NB4 (cell line): ENCODE measurements at regions not wholly inside any gene's neighbourhood (a gene's known extent, or its start where the extent isn't known, plus 50 kb on each side); places are given as distances from the start of the nearest gene placed in this dataset.

Source experiments
- DNase-seq: peaks from one replicate; pipeline ENCODE4 v3.0.0; 2010; ENCODE audit warnings: low read depth
- H3K4me3 ChIP-seq: one replicate; pipeline ENCODE4 v1.5.1; 2011; ENCODE audit warnings: mild to moderate bottlenecking, low read depth, low read length, moderate library complexity
- MYC ChIP-seq: IDR thresholded peaks from 2 replicates; pipeline ENCODE4 v1.6.1; 2011; ENCODE audit warnings: low read depth, low read length
- POLR2A ChIP-seq: IDR thresholded peaks from 2 replicates; pipeline ENCODE4 v1.6.1; 2011; ENCODE audit warnings: mild to moderate bottlenecking; ENCODE audit not compliant: insufficient read length; ENCODE audit errors: extremely low read depth
- TF ChIP-seq, protein P1 (sequence below): IDR thresholded peaks from one replicate; pipeline ENCODE4 v1.5.1; 2012; ENCODE audit warnings: low read depth, low read length
- TF ChIP-seq, protein P2 (sequence below): IDR thresholded peaks from 2 replicates; pipeline ENCODE4 v1.6.1; 2011; ENCODE audit warnings: low read depth, low read length

DNA sequence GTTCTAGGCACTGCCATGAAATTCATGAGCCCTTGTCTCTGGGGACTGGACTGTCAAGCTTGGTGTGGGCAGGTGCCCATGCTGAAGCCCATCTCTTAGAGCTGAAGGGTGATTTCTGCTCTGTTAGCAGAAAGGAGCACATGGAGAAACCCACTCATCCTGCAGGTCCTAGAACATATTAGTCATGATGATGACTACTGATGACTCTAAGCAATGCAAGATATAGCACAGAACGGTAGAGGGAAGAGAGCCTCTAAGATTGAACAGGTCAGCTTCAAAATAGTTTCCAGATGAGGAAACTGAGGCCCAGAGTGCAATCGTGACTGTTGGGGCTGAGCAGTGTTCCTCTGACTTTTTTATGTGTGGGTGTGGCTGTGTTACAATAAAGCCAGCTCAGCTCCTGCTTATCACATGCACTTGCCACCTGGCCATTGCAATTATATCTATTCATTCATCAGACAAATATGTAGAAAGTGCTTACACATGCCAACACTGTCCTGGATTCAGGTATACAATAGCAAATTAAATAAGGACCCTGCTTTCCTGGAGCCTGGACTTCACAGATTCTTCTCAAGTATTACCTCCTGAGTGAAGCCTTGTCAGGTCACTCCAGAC is 140.2 kb upstream of the BRINP1 start:
- no peak for DNase-seq
- TF ChIP-seq MYC (no peak), POLR2A (no peak)
- H3K4me3 ChIP-seq = no peak overlapping the region

DNA sequence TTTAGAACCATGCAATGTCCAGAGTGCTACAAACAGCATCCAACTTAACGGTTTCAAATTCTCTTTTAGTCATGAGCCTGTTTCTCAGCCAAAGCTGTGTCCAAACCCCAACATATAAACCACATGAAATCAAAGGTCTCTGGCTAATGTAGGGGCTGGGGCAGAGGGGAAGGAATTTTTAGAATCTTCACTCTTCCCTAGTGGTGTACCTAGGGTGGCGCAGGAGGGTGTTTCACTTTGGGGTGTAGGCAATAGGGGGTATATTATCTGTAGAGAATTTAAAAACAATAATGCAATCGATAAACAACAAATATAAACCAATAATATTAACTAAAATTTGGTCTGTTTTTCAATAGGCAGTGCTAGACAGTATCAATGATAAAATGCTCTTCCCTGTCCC is 132.1 kb upstream of the BRINP1 start:
- H3K4me3 ChIP-seq = no peak overlapping the region
- no peak for DNase-seq
- TF ChIP-seq, protein P1, sequence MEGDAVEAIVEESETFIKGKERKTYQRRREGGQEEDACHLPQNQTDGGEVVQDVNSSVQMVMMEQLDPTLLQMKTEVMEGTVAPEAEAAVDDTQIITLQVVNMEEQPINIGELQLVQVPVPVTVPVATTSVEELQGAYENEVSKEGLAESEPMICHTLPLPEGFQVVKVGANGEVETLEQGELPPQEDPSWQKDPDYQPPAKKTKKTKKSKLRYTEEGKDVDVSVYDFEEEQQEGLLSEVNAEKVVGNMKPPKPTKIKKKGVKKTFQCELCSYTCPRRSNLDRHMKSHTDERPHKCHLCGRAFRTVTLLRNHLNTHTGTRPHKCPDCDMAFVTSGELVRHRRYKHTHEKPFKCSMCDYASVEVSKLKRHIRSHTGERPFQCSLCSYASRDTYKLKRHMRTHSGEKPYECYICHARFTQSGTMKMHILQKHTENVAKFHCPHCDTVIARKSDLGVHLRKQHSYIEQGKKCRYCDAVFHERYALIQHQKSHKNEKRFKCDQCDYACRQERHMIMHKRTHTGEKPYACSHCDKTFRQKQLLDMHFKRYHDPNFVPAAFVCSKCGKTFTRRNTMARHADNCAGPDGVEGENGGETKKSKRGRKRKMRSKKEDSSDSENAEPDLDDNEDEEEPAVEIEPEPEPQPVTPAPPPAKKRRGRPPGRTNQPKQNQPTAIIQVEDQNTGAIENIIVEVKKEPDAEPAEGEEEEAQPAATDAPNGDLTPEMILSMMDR = no peak
- TF ChIP-seq POLR2A (no peak), MYC (no peak)
- TF ChIP-seq, protein P2, sequence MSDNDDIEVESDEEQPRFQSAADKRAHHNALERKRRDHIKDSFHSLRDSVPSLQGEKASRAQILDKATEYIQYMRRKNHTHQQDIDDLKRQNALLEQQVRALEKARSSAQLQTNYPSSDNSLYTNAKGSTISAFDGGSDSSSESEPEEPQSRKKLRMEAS = no peak

DNA sequence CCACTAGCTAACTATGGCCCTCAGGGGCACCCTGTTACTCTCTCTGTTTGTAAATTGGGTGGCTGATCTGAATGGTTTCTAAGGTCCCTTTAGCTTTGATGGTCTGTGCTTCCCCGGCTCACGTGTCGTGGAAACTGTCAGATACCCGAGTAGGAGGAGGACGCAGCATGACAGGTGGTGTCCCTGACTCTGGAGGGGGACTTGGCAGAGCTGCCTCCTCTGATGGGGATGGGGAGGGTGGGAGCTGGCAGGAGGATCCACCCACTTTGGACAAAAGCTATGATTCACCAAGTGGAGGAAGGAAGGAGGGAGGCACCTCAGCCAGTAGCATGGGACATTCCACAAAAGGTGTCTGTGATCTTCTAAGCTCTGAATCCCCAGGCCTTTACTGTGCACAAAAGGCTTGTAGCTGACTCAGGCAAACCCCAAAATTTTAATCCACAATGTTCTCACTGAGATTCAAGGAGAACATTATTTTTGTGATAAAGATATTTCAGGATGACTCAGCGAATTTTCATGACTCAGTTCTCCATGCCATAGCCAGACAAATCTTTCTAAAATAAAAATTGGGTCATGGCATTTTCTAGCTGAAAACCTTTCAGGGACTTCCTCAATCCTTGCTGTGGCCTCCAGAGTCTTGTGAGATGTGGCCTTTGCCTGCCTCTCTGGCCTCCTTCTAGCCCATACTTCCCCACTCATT is 131.0 kb upstream of the BRINP1 start:
- DNase-seq = no peak
- TF ChIP-seq, protein P1 = no peak
- no peak for TF ChIP-seq MYC
- TF ChIP-seq, protein P2 = no peak
- no peak for TF ChIP-seq POLR2A
- no peak overlapping the region for H3K4me3 ChIP-seq

DNA sequence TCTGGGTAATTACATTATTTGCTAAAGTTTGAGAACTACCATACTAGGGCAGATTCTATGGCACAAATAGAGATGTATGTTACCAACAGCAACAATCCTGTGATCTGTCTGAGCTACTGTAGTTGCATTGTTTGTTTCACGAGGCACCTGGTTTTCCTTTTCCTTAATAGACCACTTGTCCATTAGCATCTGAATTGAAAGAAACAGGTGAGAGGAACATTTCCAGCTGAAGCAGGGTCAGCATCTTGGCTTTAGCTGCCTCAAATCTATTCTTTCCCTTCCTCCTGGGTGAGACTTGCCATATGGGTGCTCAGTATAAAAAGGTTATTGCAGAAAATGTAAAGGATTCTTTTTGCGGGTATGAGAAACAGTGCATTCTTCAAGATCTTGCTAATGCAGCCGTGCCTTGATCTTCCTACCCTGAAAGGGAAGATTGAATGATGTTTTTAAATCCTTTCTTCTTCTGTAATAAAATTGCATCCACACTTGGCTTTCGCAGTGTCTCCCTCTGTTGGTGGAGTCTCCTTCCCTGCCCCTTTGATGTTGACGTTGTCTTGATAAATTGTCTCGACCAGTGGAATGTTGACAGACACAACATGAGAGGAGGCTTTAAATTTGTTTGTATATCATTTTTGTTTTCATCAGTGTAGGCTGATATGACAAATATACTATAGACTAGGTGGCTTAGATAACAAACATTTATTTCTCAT is 118.0 kb upstream of the BRINP1 start:
- no peak for DNase-seq
- no peak overlapping the region for H3K4me3 ChIP-seq
- TF ChIP-seq, protein P1 = no peak
- TF ChIP-seq MYC (no peak), POLR2A (no peak)
- TF ChIP-seq, protein P2 = no peak

GRCh38 chr9:119483153-119483552 is 113.9 kb upstream of the BRINP1 start:
- TF ChIP-seq, protein P1 = no peak
- TF ChIP-seq, protein P2 = no peak
- TF ChIP-seq MYC (no peak), POLR2A (no peak)
- DNase-seq = no peak
- H3K4me3 ChIP-seq = no peak overlapping the region

GRCh38 chr9:119477197-119477596 is 108.0 kb upstream of the BRINP1 start:
- no peak overlapping the region for H3K4me3 ChIP-seq
- no peak for DNase-seq
- TF ChIP-seq, protein P2 = no peak
- TF ChIP-seq POLR2A (no peak), MYC (no peak)

DNA sequence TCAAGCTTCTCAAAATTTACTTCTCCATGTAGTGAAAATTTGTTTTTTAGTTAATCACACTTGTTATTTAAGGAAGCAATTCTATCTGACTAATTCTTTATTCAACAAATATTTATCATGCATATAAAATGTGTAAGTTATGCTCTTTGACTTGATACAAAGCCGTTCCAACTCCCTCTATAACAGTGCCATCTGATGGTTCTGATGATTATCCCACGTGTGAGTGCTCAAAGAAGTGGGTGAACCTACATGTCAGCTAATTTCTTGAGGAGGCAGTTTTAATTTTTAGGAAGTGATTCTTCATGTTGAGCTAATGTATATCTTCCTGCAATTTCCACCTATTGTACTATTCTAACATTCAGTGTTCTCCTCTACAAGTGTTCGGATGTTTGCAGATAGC is 88.8 kb upstream of the BRINP1 start:
- DNase-seq = no peak
- no peak for TF ChIP-seq MYC
- TF ChIP-seq, protein P1 = no peak
- TF ChIP-seq, protein P2 = no peak
- no peak for TF ChIP-seq POLR2A
- H3K4me3 ChIP-seq = no peak overlapping the region
